Amniotic epithelial cell (primary cell): ENCODE measurements at regions not wholly inside any gene's neighbourhood (a gene's known extent, or its start where the extent isn't known, plus 50 kb on each side); places are given as distances from the start of the nearest gene placed in this dataset.
"Not testable (repeated sequence)": the region's sequence is repeated elsewhere in the genome, so short reads cannot be mapped to it uniquely, and the experiment has no call there.

Experiments used
- DNase-seq: peaks from one replicate; pipeline ENCODE4 v3.0.0-alpha.2; 2010; ENCODE audit warnings: low read depth

DNA sequence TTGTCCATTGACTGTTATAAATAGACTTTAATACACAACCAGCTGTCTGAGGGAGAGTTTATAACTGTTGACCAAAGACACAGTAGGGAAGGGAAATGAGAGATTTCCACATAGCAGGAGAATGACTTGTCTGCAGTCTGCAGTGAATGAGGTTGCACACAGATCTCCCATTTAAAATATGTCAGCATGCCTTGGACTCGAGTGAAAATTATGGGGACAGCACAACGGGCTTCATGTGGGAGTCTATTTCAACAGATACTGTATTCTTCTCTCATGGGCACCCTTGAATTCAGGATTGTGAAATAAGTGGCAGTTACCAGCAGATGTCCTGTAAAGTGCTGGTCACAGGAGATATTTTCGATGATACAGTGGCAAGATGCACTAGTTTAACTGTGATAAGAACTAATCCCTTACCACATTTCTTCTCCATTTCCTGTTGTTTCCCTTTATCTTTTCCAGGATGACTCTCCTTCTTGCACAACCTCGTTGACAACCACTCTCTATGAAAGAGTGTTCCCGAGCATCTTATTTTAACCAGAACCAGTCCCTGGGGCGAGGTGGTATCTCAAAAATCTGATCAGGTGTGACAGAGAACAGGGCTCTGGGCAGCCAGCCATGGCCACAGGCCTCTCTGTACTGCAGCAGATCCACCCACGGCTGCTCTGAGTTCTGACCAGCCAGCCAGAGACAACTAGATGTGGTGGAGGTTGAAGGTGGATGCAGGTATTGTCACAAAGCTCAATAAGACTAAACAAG is 51.5 kb upstream of the MAP3K1 start:
- peak; percentile 96 for DNase-seq

DNA sequence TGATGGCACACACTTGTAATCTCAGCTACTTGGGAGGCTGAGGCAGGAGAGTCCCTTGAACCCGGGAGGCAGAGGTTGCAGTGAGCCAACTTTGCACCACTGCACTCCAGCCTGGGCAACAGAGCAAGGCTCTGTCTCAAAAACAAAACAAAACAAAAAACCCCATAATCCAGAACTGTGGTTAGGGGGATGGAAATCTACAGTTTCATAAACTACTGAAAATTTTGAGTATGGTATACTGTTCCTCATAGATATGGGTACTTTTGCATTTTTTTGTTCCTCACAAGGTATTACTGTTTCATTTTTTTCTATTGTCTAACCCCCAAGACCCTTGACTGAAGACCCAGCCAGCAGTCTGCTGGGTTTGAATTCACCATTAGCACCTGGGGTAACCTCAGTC is 52.2 kb upstream of the MAP3K1 start:
- DNase-seq: no peak

DNA sequence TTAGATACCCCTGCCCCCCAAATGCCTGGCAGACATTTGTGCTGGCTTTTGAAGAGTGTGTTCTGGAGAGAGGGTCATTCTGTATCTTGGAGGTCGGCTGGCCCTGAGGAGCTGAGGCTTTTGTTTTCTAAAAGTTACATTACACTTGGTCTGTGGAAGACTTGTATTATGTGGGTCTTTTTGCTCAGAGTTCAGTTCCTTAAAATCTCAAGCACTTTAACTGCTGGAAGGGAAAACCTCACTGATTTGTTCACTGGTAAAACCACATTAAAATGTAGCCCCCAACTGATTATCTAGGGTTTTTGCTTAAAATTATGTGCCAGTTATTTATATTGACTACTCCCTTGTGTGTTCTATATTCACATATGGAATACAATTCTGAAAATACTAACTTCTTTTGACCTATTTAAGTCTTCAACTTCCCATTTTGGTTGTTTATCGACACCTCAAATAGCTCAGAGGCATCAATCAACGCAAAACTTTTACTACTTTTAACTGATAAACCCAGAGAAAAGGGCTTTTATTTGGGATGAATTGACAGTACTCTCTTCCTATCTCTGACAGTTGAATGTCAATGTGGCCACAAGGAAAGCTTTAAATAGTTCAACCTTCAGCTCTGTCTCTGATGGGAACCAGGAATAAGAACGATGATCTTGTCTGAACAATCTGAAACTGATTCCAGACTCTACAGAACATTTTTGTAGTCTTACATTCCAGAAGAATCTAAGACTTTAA is 54.0 kb upstream of the MAP3K1 start:
- DNase-seq: no peak

DNA sequence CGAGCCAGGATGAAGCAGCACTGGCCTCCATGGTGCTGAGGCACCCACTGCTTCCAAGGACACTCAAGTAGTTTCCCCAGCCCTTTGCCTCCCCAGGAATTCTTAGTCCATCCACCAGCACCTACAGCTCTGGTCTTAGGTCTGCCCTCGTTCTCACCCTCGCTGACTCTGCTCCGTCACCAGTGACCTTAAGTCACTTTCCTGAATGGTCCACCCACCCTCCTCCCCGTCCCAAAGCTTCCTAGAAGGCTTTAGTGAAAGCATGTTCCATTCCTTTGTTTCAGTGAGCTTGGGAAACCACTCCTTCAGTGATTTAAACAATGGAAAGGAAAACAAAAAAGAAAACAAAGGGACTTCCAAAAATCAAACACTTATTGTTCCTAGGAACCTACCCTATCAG is 54.6 kb upstream of the MAP3K1 start:
- DNase-seq: no peak

DNA sequence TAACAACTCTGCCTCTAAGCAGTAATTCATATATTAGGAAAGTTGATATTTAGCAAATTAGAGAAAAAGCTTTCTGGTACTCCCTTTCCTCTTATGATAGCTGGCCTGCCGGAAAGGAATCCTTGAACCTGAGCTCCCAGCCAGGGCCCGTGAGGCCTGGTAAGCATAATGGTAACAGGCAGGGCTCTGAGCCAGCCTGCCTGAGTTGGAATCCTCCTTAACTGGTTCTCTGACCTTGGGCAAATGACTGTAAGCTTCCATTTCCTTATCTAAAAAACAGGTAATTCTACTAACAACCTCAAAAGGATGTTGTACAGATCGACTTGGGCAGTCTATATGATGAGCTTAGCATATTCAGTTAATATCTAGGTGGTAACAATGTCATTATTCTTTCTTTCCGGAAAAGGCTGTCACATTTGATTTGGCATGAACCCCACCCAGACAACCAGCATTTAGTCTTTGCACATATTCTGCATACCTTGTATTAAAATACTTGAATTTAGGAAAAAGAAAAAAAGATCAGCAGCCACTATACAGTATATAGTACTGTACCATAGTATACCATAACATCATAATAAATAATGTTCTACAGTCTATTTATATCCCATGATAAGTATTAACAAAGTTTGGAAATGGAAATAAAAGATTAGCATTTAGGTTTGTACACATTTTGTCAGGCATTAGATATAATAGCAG is 55.7 kb upstream of the MAP3K1 start:
- DNase-seq: peak; percentile 37

DNA sequence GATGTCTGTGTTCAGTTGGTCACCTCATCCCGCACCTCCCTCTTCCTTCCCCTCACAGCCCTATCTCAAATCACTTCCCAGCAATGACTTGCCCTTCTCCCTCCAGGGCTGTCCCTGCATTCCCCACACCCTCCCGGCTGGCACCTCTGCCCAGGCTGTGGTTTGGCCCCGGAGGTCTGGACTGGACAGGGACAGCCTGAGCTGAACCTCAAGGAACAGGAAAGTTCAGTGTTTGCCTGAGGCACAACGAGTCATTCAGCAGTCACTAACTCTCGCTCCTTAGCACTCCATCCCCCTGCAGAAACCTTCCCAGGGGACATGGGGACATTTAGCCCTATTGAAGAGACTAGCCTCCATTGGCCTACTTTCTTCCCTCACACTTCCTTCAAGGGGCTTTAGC is 58.3 kb upstream of the MAP3K1 start:
- no peak for DNase-seq

DNA sequence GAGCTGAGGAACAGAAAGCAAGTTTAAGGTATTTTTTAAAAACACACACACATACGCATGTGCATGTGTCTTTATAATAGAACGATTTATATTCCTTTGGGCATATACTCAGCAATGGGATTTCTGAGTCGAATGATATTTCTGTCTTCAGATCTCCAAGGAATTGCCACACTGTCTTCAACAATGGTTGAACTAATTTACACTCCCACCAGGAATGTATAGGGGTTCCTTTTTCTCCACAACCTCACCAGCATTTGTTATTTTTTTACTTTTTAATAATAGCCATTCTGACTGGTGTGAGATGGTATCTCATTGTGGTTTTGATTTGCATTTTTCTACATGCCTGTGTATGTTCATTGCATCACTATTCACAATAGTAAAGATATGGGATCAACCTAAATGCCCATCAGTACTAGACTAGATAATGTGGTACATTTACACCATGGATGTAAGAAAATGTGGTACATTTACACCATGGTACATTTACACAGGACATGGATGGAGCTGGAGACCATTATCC is 60.3 kb upstream of the MAP3K1 start:
- peak; percentile 49 for DNase-seq

DNA sequence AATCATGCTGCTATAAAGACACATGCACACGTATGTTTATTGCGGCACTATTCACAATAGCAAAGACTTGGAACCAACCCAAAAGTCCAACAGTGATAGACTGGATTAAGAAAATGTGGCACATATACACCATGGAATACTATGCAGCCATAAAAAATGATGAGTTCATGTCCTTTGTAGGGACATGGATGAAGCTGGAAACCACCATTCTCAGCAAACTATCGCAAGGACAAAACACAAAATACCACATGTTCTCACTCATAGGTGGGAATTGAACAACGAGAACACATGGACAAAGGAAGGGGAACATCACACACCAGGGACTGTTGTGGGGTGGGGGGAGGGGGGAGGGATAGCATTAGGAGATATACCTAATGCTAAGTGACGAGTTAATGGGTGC is 61.8 kb upstream of the MAP3K1 start:
- not testable (repeated sequence) for DNase-seq

DNA sequence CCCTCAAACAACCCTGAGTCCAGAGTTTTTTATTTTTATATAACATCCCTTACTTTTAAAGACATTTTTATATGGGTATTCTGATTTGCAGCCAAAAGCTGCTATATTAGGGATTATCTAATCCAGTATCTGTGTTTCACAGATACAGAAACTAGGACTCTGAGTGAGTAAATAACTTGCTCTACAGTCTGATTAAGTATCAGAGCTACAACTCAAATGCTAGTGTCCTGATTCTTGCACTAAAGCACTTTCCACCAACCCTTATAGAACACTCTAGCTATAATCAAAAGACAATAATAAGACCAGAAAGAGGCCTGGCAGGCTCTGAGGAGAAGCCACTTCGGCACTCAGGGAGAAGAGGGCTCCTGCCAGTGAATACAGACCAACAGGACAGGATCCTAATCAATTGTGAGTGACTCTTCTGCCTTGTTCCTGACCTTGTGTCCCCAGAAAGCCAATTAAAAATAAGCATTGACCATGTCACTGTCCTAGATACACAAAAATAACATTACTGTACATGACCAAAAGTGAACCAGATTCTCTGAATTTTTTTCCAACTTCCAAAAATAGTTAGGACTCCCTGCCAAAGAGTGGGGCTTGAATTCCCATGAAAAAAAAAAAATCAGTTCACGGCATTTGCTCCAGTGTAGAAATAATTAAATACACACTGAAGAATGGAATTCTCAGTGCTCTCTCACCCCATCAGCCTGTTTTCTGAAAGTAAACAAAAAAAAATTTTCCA is 63.6 kb upstream of the MAP3K1 start:
- no peak for DNase-seq

DNA sequence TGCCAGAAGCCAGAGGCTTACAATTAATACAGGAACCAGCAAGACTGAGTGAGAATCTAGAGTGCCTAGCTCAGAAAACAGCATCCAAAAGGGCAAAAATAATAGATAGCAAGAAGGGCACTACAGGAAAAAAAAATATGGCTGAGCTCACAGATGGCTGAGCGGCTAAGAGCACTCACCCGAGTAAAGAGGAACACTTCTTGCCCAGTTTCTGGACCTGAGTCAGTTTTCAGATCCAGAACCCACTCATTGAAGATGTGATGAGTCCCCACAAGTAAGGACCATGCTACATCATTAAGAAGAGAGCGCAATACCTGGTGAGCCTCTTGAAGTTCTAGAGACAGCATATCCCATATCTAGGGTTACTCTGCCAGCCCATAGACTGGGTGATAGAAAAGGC is 65.5 kb upstream of the MAP3K1 start:
- DNase-seq: no peak

DNA sequence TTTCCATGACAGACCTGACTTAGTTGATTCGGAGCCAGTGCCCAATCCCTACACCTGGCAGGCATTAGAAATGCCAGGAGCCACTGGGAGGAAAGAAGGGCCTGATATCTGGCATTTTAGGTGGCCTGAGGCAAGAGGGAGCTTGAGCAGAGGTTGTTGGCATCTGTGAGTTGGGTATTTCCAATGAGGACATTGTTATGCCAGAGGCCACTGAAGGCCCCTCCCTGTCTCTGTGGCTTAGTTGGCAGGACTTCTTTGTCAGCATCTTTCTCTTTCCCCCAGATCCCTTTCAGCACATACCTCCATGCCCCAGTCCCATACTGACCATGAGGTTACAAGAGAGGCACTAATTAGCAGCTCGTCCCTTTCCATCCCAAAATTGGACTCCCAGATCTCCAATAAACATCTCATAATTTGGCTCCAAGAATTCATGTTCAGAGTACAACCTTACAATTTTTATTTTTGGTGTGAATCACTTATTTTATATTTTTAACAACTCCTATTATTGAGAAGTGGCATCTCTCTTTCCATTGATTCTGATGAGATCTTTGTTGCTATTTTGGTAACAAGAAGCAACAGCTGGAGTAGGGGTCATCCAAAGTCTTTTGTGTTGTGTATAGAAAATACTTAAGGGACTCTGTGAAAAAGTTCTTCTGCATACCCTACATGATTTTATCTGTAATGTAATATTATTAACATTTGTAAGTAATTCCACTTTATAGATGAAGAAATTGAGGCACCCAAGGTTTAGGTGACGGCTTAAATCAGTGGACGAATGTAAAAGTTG is 68.6 kb upstream of the MAP3K1 start:
- no peak for DNase-seq

DNA sequence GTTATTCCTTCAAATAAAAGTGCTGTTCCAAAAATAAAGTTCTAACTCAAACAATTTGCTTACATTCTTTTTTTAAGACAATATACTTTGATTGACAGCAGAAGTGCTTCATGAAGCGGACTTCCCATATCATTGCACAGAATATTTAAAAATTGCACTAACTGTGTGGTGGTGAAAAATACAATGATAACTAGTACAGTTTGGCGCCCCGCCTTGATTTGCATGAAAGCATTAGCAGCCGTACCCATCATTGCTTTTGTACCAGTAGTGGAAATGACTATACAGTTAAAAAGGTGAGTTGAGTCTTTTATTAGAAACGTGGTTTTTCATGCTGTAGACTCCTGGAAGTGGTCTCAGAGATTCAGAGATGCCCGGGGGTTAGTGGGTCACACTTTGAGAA is 69.5 kb upstream of the MAP3K1 start:
- DNase-seq: no peak

DNA sequence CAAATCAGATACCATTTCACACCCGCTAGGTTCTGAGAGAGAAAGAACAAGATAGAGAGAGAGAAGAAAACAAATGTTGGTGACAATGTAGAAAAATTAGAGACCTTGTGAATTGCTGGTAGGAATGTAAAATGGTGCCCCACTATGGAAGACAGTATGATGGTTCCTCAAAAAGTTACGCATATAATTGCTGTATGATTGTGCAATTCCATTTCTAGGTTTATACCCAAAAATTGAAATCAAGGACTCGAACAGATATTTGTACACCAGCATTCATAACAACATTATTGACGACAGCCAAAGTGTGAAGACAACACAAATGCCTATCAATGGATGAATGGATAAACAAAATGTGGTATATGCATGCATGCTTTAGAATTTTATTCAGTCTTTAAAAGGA is 74.5 kb upstream of the MAP3K1 start:
- no peak for DNase-seq

DNA sequence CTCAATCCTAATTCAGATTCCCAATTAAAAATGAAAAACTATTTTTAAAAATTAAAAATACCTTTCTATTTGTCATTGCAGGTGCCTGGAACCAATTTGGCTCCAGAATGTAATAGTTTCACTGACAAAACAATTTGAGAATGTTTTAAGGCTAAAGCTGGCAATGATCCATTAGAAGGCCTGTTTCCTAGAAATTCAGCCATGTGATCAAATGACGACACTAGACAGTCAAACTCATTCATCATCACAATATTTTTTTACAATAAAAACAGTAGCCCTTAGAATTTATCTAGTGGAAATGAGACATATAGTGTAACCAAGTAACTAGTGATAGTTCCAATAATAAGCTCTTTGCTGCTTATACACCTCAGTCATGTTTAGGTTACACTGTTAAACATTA is 75.4 kb upstream of the MAP3K1 start:
- DNase-seq: peak; percentile 48

DNA sequence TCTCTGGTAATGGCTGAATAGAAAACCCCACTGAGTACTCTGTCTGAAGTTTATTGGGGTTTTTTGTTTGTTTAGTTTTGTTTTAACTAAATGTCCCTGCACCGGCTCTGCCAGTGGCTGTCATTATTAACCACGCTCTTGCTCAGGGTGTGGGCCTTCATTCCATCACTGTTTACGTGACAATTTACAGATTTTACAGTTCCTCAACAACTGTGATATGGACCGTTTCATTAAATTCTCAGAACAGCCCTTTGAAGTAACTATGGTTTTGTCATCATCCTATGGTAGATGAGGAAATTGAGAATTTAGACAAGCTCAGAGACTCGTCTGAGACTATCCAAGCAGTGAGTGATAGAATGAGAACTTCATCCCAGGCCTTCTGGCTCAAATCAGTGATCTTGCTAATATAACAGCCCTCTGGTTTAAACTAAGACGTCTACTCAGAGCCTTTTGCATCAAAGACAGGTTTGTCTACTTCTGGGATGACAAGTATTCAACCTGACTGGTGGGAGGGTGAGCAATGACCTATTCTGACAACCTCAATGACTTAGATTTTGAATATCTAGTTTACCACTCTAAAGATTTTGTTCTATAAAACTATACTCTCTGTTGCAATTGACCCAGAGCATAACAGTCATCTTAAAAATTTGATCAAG is 77.3 kb upstream of the MAP3K1 start:
- no peak for DNase-seq

DNA sequence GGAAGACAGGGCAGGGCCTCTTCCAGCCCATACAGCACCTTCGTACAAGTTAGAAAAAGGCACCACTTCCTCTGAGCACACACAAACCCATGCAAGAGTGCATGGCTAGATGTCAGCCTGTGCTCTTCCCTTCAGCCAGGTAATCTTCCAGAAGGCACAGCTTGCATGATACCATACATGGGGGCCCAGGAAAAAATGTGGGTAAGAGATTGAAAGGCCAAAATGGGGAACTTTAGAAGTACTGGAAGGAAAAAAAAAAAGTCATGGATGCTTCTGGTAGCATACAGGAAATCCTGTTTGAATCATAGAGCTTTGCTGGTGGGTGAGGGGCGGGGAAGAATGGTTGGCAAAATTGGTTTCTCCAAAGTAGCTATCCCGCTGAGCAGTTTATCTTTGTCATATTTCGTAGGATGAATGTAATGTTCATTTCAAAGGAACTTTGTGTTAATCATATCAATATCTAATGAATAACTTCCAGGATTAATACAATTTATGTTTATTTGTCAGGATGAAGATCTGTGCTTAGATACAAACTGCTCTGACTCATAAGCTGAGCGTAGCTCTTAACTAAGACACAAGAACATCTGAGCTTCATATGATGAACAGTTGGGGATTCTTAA is 78.2 kb upstream of the MAP3K1 start:
- DNase-seq: peak; percentile 96

DNA sequence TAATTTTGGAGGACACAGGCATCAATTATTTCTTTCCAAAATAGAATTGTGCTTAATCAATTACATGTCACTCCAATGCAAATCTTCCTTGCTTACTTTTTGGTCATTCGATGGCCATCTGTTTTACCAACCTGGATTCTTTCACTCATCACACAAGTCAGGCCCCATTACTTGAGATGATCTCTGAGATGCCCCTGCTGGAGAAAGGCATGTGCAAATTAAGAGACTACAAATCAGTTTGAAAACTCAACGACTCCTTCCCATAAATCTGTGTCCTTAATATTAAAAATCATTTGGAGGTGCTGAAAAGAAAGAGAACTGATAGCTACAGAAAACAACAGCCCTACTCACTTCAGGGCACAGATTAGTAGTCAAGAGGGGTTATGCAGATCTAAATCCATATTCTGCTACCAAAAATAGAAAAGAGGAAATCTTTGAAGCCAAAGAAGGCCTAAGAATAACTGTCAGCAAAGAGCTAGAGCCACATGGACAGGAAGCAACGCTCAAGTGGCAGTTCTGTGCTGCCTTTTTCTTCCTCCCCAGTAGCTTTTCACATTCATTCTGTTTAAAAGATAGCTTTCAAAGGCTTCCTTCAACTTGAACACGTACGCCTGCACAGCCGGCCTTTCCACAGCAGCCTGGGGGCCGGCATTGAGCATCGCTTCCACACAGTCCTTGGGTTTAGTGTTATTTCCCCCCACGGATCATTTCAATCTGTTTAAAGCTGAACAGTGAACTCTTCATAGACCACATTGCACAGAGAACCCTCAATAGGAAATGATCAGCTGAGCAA is 79.3 kb upstream of the MAP3K1 start:
- DNase-seq: no peak

DNA sequence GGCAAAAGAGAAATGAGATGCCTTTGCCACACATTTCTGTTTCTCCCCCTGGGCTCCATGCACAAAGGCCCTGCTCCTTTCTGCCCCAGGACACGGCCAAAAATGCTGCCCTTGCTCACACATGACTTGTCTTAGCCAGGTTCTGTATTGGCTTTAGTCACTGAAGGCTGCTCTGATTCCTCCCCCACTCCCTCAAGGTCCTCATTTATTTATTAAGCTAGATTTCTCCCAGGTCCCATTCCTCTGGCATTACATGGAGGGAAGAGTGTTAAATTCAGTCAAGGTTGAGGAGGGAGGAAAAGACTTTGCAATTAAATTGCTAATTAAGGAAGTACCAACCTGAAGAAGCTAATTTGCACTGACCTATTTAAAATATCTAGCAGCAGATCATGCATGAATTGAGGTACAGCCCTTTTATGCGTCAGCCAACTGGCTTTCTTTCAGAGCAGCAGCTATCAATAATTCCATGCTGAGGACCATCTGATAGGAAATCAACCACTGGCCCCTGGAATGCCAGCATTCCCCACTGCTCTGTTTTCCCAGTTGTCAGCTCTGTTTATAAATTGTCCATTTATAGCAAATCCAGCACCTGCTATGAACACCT is 81.2 kb upstream of the MAP3K1 start:
- no peak for DNase-seq

DNA sequence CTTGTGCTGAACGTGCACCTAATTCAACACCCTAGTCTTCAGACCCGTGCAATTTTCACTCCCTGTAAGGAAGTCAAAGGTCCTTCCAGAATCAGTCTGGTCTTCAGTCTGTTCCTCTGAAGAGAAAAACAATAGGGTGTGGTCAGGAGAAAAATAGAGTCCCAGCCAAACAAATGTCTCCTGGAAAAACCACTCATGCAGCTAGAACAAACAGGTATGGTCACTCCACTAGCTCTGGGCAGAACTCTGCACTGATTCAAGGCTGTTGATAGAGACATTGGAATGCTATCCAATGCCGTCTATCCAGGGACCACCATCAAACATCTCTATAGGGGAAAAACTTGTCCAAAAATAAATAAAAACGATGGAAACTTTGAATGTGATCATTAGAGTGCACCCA is 81.8 kb upstream of the MAP3K1 start:
- DNase-seq: no peak
